H7 (cell line): ENCODE measurements at regions not wholly inside any gene's neighbourhood (a gene's known extent, or its start where the extent isn't known, plus 50 kb on each side); places are given as distances from the start of the nearest gene placed in this dataset.
"Not testable (repeated sequence)": the region's sequence is repeated elsewhere in the genome, so short reads cannot be mapped to it uniquely, and the experiment has no call there.

Source experiments
- DNase-seq: peaks from one replicate; pipeline ENCODE4 v3.0.0; 2012
- H3K27me3 ChIP-seq: 2 replicates; pipeline ENCODE4 v1.6.0; 2011; ENCODE audit warnings: mild to moderate bottlenecking, low read length; ENCODE audit not compliant: control insufficient read depth, insufficient read depth
- H3K36me3 ChIP-seq: replicated peaks from 2 replicates; pipeline ENCODE4 v1.5.1; 2011; ENCODE audit warnings: low read length; ENCODE audit not compliant: control insufficient read depth, insufficient read depth
- H3K4me3 ChIP-seq: 2 replicates; pipeline ENCODE4 v1.5.1; 2011; ENCODE audit warnings: low read depth, mild to moderate bottlenecking, control low read depth, low read length, moderate library complexity; ENCODE audit not compliant: insufficient read depth

DNA sequence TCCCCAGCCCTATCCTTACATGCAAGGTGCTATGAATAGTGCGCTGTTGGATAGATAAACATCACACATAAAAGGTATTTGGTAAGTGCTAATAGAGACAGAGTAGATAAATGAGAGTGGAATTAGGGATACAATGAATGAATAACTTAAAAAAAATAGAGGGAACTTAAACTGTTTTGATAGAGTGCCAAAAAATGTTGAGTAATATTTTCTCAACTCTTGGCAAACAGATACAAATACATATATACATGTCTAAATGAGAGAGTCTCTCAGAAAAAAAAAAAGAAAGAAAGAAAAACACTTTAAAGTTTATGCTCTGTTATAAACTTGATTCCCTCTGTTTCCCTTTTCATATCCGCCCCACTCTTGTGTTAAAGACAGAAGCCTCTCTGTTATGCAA lies 667.4 kb downstream of the ROBO2 start:
- DNase-seq: no peak
- H3K4me3 ChIP-seq: no peak overlapping the region

DNA sequence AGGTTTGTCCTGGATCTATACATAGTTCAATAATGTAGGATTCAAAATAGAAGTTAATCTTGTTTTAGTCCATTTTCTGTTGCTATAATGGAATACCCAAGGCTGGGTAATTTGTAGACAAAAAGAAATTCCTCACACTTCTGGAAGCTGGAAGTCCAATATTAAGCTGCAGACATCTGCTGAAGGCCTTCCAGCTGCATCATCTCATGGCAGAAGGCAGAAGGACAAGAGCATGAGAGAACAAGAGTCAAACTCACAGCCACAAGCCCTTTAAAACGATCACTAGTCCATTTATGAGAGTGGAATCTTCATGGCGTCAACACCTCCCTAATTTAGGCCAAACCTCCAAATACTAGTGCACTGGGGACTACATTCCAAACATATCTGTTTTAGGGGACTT lies 669.3 kb downstream of the ROBO2 start:
- DNase-seq: no peak
- no peaks in the 10 kb centered on the region for H3K27me3 ChIP-seq
- H3K4me3 ChIP-seq: no peak overlapping the region
- H3K36me3 ChIP-seq: no peaks in the 10 kb centered on the region

More for the DNA sequence above, 667.4 kb downstream of the ROBO2 start:
- Histone ChIP-seq H3K27me3 (no peaks in the 10 kb centered on the region), H3K36me3 (no peaks in the 10 kb centered on the region)

DNA sequence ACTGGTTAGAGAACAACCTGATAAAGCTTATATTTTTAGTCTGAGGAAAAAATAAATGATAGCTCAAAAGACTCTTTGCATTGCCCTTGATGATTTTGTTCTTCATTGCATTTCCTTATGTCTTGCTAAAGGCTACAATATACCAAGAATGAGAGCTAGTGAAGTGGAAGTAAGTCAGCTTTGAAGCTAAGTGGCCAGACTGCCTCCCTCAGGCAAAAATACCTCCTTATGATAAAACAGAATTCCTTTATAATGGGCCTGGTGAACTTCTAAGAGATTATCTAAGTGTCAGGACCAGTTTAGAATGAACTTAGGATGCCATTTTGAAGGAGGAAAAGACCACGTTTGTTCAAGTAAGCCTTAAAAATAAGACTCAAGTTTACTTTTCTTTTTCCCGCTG lies 678.4 kb downstream of the ROBO2 start:
- DNase-seq: no peak
- no peak overlapping the region for H3K4me3 ChIP-seq
- no peaks in the 10 kb centered on the region for H3K36me3 ChIP-seq
- H3K27me3 ChIP-seq: no peaks in the 10 kb centered on the region

DNA sequence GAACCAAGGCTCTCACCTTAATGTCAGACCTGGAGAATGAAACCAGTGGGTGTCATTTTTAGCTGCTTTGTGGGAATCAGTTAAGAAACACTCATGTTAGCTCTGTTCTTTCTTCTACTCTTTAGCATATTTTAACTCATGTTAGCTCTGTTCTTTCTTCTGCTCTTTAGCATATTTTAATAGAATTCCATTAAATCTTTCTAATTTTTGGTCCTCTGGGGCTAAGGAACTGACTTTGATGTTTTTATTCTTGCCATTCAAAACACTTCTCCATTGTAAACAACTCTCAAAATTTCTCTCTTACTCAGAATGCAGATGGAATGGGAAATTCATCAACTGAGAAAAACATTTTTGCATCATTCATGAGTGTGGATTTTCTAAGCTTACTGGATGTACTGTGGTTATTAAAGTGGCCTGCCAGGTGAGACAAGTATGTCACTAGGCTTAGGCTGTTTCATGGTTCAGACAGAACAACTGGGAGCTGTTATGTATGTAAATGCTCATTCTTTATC lies 680.6 kb downstream of the ROBO2 start:
- no peak for DNase-seq
- H3K4me3 ChIP-seq: no peak overlapping the region
- no peaks in the 10 kb centered on the region for H3K36me3 ChIP-seq
- H3K27me3 ChIP-seq: no peaks in the 10 kb centered on the region

DNA sequence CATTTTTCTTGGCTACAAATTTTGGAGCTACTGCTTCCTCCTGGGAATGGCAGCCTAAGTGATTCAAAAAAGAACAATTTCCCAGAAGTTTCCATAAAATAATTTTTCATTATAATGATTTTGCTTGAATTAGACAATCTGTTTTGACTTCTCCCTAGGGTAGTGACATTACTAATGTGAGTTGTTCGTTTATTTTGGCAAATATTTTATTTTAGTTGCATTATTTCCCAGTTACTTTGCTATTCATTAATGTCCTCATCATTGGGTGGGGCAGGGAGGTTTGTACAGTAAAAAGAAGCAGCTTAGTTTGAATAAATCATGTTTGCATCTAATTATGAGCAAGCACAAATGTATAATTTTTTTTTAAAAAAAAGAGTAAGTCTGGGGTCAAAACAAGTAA lies 686.6 kb downstream of the ROBO2 start:
- no peaks in the 10 kb centered on the region for H3K27me3 ChIP-seq
- H3K4me3 ChIP-seq: no peak overlapping the region
- H3K36me3 ChIP-seq: no peaks in the 10 kb centered on the region
- no peak for DNase-seq

DNA sequence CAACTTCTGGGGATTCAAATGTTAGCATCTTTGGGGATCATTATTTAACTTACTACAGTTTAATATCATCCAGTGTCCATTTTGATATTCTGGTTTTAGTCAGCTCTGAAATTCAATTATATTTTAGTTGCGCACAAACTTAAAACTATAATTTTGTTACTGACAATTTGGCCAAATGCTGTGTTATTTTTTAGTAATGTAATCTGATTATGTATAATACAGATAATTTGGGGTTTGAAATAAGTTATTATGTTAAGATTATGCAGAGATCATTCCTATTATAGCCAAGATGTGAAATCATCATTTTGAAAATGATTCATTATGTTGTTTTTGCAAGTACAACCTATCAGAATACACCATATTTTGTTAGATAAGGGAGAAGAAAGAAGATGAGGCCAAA lies 706.1 kb downstream of the ROBO2 start:
- Histone ChIP-seq H3K27me3 (no peaks in the 10 kb centered on the region), H3K36me3 (no peaks in the 10 kb centered on the region), H3K4me3 (no peak overlapping the region)
- no peak for DNase-seq

DNA sequence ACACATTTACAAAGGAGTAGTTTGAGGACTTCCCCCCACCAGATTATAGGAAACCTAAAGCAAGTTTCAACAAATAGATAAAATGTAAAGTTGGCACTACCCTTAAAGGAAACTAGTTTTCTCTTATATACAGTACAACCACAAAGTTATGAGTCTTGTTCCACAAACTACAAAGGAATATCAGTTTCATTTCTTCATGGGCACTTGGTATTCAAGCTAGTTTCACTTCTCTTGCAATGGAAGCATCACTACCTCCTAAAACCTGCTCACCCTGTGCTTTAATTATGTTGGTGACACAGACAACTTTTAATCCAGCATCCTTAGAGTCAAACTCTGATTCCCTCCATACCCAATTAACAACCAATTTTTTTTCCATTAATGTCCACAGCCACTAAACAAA lies 707.0 kb downstream of the ROBO2 start:
- H3K27me3 ChIP-seq: no peaks in the 10 kb centered on the region
- DNase-seq: no peak
- H3K36me3 ChIP-seq: no peaks in the 10 kb centered on the region
- H3K4me3 ChIP-seq: no peak overlapping the region

DNA sequence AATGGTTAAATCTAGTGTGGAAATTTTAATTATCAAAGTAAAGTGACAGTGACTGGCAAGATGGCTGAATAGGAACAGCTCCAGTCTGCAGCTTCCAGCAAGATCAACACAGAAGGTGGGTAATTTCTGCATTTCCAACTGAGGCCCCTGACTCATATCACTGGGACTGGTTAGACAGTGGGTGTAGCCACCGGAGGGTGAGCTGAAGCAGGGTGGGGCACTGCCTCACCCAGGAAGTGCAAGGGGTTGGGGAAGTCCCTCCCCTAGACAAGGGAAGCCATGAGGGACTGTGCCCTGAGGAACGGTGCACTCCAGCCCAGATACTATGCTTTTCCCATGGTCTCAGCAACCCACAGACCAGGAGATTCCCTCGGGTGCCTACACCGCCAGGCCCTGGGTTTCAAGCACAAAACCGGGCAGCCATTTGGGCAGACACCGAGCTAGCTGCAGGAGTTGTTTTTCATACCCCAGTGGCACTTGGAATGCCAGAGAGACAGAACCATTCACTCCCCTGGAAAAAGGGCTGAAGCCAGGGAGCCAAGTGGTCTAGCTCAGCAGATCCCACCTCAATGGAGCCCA lies 716.6 kb downstream of the ROBO2 start:
- H3K36me3 ChIP-seq, H3K4me3 ChIP-seq, DNase-seq, H3K27me3 ChIP-seq: not testable (repeated sequence)

DNA sequence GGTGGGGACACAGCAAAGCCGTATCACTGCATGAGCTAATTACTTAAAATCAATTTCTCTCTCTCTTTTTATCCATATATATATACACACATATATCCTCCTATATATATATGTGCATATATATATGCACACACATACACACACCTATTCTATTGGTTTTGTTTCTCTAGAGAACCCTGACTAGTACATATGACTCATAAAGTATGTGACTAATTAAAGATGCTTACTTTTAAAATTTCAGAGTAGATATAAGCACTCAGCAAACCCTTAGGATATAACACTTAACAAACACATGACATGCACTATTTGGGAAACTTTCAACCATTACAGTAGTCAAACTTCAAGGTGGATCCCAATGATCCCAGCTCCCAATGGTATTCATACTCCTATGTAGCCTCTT lies 732.6 kb downstream of the ROBO2 start:
- Histone ChIP-seq H3K4me3 (no peak overlapping the region), H3K36me3 (no peaks in the 10 kb centered on the region), H3K27me3 (no peaks in the 10 kb centered on the region)
- DNase-seq: no peak

DNA sequence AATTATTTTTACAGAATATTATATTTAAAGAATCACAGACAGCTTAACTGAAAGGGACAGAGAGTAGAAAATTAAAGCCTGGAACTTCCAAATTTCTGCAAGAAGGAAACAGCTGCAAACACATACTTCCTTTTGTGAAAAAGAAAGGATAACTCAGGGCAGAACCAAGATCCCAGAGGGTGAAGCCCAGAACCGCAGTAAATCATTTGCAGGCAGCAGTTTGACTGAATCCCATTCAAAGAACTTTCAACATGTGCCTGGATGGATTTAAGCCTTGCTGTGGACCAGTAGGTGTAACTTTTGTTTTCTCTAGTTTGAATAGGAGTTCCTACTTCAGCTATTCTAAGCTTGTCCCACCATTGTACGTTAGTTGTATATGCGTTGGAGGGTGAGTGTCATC lies 733.2 kb downstream of the ROBO2 start:
- Histone ChIP-seq H3K27me3 (no peaks in the 10 kb centered on the region), H3K36me3 (no peaks in the 10 kb centered on the region), H3K4me3 (no peak overlapping the region)
- no peak for DNase-seq

DNA sequence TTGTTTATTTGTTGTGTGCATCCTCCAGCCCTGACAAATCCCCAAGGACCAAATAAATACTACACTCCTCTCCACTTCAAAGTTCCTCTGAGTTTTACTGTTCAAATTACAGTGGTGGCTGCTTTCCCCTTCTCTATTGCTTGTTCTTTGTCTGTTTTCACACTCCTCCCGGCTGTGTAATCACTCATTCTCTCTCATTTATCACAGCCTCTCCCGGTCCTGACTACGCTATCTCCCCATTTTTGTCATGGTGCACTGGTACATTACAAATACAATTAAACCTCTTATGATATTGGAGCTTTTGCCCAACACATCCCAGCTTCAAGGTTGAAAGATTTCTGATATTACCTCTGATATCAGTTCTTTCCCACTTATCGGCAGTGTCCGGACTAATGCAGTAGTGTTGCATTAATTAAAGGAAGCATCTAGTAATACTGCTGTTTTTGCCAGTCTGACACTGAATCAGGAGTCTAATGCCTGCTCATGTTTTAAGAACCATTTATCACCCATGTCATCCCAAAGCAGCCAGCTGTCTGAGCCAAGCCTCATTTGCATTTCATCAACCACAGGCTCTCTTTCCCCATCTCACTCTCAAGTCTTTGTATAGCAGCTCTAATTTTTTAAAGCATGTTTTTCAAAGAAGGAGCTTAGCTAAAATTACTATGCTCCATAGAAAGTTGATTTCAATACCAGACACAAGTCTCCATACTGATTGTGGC lies 740.5 kb downstream of the ROBO2 start:
- Histone ChIP-seq H3K27me3 (no peaks in the 10 kb centered on the region), H3K36me3 (no peaks in the 10 kb centered on the region), H3K4me3 (no peak overlapping the region)
- no peak for DNase-seq

DNA sequence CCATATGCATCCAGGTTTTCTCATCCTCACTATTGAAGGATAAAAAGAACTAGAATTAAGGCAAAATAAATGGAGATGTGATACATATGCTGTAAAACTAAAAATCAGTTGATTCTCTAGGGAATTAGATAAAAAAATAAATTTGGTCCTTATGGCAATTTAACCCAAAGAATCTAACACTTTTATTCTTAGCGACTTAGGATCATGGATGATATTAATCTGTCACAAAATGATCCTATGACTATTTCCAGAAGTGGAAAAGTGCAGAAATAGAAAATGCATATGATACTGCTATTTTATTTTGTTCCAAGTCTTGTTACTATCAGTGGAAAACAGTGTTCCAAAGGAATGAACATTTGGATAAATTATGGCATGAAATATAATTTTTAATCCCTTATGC lies 746.3 kb downstream of the ROBO2 start:
- Histone ChIP-seq H3K36me3 (no peaks in the 10 kb centered on the region), H3K4me3 (no peak overlapping the region), H3K27me3 (no peaks in the 10 kb centered on the region)
- DNase-seq: no peak

DNA sequence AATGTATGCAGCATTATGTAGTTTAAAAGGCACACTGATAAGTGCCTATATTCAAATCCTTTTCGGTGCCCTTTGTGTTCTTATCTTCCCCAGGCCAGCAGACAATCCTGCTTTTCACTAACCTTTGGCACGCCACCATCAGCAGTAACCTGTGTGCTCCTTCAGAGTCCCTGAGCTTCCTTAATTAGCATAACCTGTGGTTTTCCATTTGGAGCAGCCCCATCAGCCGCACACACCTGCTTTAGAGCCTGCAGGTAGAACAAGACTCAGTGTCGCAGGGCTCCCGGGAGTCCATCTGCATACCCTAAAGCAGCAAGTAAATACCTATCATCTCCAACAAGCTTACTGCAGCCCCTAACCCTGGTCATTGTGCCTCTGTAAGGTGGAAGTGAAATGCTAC lies 755.1 kb downstream of the ROBO2 start:
- peak; percentile 14 for DNase-seq
- no peak overlapping the region for H3K4me3 ChIP-seq
- no peaks in the 10 kb centered on the region for H3K36me3 ChIP-seq
- no peaks in the 10 kb centered on the region for H3K27me3 ChIP-seq

DNA sequence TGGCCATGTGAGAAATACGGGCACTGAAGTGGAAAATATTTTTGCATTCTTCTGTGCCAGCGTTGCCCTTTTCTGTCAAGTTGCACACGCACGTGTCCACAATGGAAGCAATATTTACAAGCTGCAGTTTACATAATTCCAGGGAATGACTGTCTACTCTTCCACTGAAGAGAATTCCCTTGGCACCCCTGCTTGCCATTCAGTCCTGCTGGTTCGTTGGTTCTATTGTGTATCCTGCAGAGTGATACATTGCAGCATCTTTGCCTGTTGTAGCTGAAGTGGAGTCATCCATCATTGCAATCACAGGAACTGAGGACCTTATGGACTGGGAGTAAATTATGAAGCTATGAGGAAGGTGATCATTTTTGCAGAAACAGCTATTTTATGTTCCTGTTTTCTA lies 759.4 kb downstream of the ROBO2 start:
- no peaks in the 10 kb centered on the region for H3K27me3 ChIP-seq
- DNase-seq: no peak
- no peaks in the 10 kb centered on the region for H3K36me3 ChIP-seq
- H3K4me3 ChIP-seq: no peak overlapping the region

DNA sequence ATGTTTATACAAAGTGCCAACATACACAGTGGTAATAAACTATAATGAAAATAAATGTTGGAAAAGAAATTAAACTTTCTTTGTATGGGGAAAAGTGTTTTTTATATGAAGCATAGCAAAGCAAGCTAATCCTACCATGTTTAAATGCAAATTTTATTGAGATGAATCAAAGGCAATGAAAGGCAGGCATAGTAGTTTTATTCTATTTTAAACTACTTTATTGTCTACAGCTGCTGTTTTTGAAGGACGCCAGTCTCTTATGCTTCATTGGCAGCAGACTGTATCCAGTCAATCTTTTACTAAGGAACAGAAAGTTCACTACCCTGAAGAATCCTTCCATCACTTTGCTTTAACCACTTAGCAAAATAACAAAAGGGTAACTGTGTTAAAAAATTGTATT lies 761.0 kb downstream of the ROBO2 start:
- DNase-seq: no peak
- Histone ChIP-seq H3K36me3 (no peaks in the 10 kb centered on the region), H3K27me3 (no peaks in the 10 kb centered on the region), H3K4me3 (no peak overlapping the region)
